Stimulated activated CD8-positive, alpha-beta memory T cell treated with anti-CD3 and anti-CD28 coated beads, Interleukin-7, amount 100 ng/mL, for 24 hours (primary cell): ENCODE measurements at regions not wholly inside any gene's neighbourhood (a gene's known extent, or its start where the extent isn't known, plus 50 kb on each side); places are given as distances from the start of the nearest gene placed in this dataset.

ENCODE experiments used
- DNase-seq: peaks from one replicate; pipeline ENCODE4 v3.0.0-alpha.2; 2020; ENCODE audit warnings: low read depth

- DNase-seq, result no peak
Observed at GRCh38 chr5:104739905-104740304, 1177.3 kb upstream of the NUDT12 start.

GRCh38 chr5:104739503-104739902 is 1176.9 kb upstream of the NUDT12 start:
- no peak for DNase-seq

GRCh38 chr5:104736073-104736472 is 1173.5 kb upstream of the NUDT12 start:
- DNase-seq, result no peak

GRCh38 chr5:104734046-104734445 is 1171.5 kb upstream of the NUDT12 start:
- DNase-seq, result no peak

- DNase-seq, result no peak
Observed at GRCh38 chr5:104733063-104733669, 1170.6 kb upstream of the NUDT12 start.

GRCh38 chr5:104731331-104731730 is 1168.7 kb upstream of the NUDT12 start:
- DNase-seq, result no peak

- DNase-seq, result no peak
Observed at GRCh38 chr5:104708027-104708426, 1145.4 kb upstream of the NUDT12 start.

GRCh38 chr5:104706600-104706999 is 1144.0 kb upstream of the NUDT12 start:
- DNase-seq, result no peak

- DNase-seq, result no peak
Observed at GRCh38 chr5:104702212-104702611, 1139.6 kb upstream of the NUDT12 start.

- no peak for DNase-seq
Observed at GRCh38 chr5:104699438-104699837, 1136.8 kb upstream of the NUDT12 start.

- DNase-seq, result no peak
Observed at GRCh38 chr5:104661256-104661655, 1098.7 kb upstream of the NUDT12 start.

- no peak for DNase-seq
Observed at GRCh38 chr5:104659497-104659896, 1096.9 kb upstream of the NUDT12 start.

- DNase-seq, result no peak
Observed at GRCh38 chr5:104652271-104652861, 1089.8 kb upstream of the NUDT12 start.

- no peak for DNase-seq
Observed at GRCh38 chr5:104650313-104651055, 1087.9 kb upstream of the NUDT12 start.

- no peak for DNase-seq
Observed at GRCh38 chr5:104646416-104646815, 1083.8 kb upstream of the NUDT12 start.

GRCh38 chr5:104643320-104643719 is 1080.7 kb upstream of the NUDT12 start:
- no peak for DNase-seq

- no peak for DNase-seq
Observed at GRCh38 chr5:104635227-104635626, 1072.6 kb upstream of the NUDT12 start.

- no peak for DNase-seq
Observed at GRCh38 chr5:104628911-104629310, 1066.3 kb upstream of the NUDT12 start.

- DNase-seq, result no peak
Observed at GRCh38 chr5:104626122-104626521, 1063.5 kb upstream of the NUDT12 start.

GRCh38 chr5:104612005-104612404 is 1049.4 kb upstream of the NUDT12 start:
- DNase-seq, result no peak

GRCh38 chr5:104611135-104611767 is 1048.7 kb upstream of the NUDT12 start:
- DNase-seq, result no peak

GRCh38 chr5:104606258-104606829 is 1043.8 kb upstream of the NUDT12 start:
- no peak for DNase-seq

- DNase-seq, result no peak
Observed at GRCh38 chr5:104599726-104600125, 1037.1 kb upstream of the NUDT12 start.
